ENCODE measurements at regions not wholly inside any gene's neighbourhood (a gene's known extent, or its start where the extent isn't known, plus 50 kb on each side); places are given as distances from the start of the nearest gene placed in this dataset.

- intact Hi-C loops (cut with DNase I; ENCODE audit: low total_unique reads) = no loop called here
- WGBS, 5 donors = 74 to 95% (median 82%) methylated on average over 6 of the region's 6 CpGs
- H3K27ac ChIP-seq = no peak overlapping the region
- DNase-seq = no peak
- peaks cover 0 to 3% (median 0%) of the 10 kb centered on the region in 3 donors for H3K27me3 ChIP-seq
- H3K4me3 ChIP-seq = no peak overlapping the region
- no peaks in the 10 kb centered on the region for H3K36me3 ChIP-seq
- TF ChIP-seq EP300 (IDR thresholded peaks at IDR 0.05) (no peak), POLR2A (IDR thresholded peaks at IDR 0.05) (no peak), CTCF (IDR thresholded peaks at IDR 0.05) (no peak), POLR2AphosphoS5 (IDR thresholded peaks at IDR 0.05) (no peak)
- no peaks in the 10 kb centered on the region for H3K9me3 ChIP-seq
- no peaks in the 10 kb centered on the region for H3K4me1 ChIP-seq
Observed at GRCh38 chrX:13518126-13518525, 51.3 kb upstream of the EGFL6 start.

- TF ChIP-seq POLR2A (IDR thresholded peaks at IDR 0.05) (no peak), CTCF (IDR thresholded peaks at IDR 0.05) (no peak), POLR2AphosphoS5 (IDR thresholded peaks at IDR 0.05) (no peak), EP300 (IDR thresholded peaks at IDR 0.05) (no peak)
- H3K4me3 ChIP-seq = no peak overlapping the region
- no peaks in the 10 kb centered on the region for H3K36me3 ChIP-seq
- WGBS, 5 donors = 80 to 96% (median 92%) methylated on average over 3 of the region's 3 CpGs
- no peak overlapping the region for H3K27ac ChIP-seq
- H3K27me3 ChIP-seq = peaks cover 0 to 3% (median 0%) of the 10 kb centered on the region in 3 donors
- no peaks in the 10 kb centered on the region for H3K4me1 ChIP-seq
- no peaks in the 10 kb centered on the region for H3K9me3 ChIP-seq
- intact Hi-C loops (cut with DNase I; ENCODE audit: low total_unique reads) = no loop called here
- DNase-seq = no peak
Observed at GRCh38 chrX:13515211-13515930, 54.0 kb upstream of the EGFL6 start.

- H3K9me3 ChIP-seq = no peaks in the 10 kb centered on the region
- DNase-seq = no peak
- no peak overlapping the region for H3K4me3 ChIP-seq
- H3K4me1 ChIP-seq = no peaks in the 10 kb centered on the region
- H3K27me3 ChIP-seq = peaks cover 0 to 3% (median 0%) of the 10 kb centered on the region in 3 donors
- no peak overlapping the region for H3K27ac ChIP-seq
- no peaks in the 10 kb centered on the region for H3K36me3 ChIP-seq
- TF ChIP-seq EP300 (IDR thresholded peaks at IDR 0.05) (no peak), POLR2AphosphoS5 (IDR thresholded peaks at IDR 0.05) (no peak), POLR2A (IDR thresholded peaks at IDR 0.05) (no peak), CTCF (IDR thresholded peaks at IDR 0.05) (no peak)
- intact Hi-C loops (cut with DNase I; ENCODE audit: low total_unique reads) = no loop called here
- WGBS, 5 donors = 74 to 85% (median 82%) methylated on average over 2 of the region's 2 CpGs
Observed at GRCh38 chrX:13511944-13512330, 57.5 kb upstream of the EGFL6 start.

- no peak overlapping the region for H3K4me3 ChIP-seq
- TF ChIP-seq POLR2A (IDR thresholded peaks at IDR 0.05) (no peak), CTCF (IDR thresholded peaks at IDR 0.05) (no peak), POLR2AphosphoS5 (IDR thresholded peaks at IDR 0.05) (no peak), EP300 (IDR thresholded peaks at IDR 0.05) (no peak)
- no peak for DNase-seq
- H3K27ac ChIP-seq = no peak overlapping the region
- H3K36me3 ChIP-seq = no peaks in the 10 kb centered on the region
- peaks cover 0 to 1% (median 0%) of the 10 kb centered on the region in 4 donors for H3K4me1 ChIP-seq
- intact Hi-C loops (cut with DNase I; ENCODE audit: low total_unique reads) = no loop called here
- H3K9me3 ChIP-seq = no peaks in the 10 kb centered on the region
- H3K27me3 ChIP-seq = peaks cover 0 to 2% (median 0%) of the 10 kb centered on the region in 3 donors
- 85 to 100% (median 97%) methylated on average over 1 of the region's 1 CpG for WGBS, 5 donors
Observed at GRCh38 chrX:13511241-13511943, 58.0 kb upstream of the EGFL6 start.

Data from stomach (tissue), 8 donors.